Osteocyte (in vitro differentiated cells): ENCODE measurements at regions not wholly inside any gene's neighbourhood (a gene's known extent, or its start where the extent isn't known, plus 50 kb on each side); places are given as distances from the start of the nearest gene placed in this dataset.

Experiments
- DNase-seq: peaks from one replicate; pipeline ENCODE4 v3.0.0; 2021; ENCODE audit warnings: mixed read lengths; ENCODE audit not compliant: unreplicated experiment; ENCODE audit errors: extremely low spot score
- H3K27ac Mint-ChIP-seq: one replicate; pipeline ENCODE4 v1.8.0; 2021; ENCODE audit warnings: mild to moderate bottlenecking, mixed read lengths; ENCODE audit not compliant: unreplicated experiment
- H3K27me3 Mint-ChIP-seq: one replicate; pipeline ENCODE4 v1.8.0; 2021; ENCODE audit warnings: mixed read lengths; ENCODE audit not compliant: unreplicated experiment
- H3K36me3 Mint-ChIP-seq: one replicate; pipeline ENCODE4 v1.8.0; 2021; ENCODE audit warnings: mixed read lengths; ENCODE audit not compliant: unreplicated experiment
- H3K4me1 Mint-ChIP-seq: one replicate; pipeline ENCODE4 v1.8.0; 2021; ENCODE audit warnings: mixed read lengths; ENCODE audit not compliant: unreplicated experiment
- H3K4me3 Mint-ChIP-seq: one replicate; pipeline ENCODE4 v1.8.0; 2021; ENCODE audit warnings: mild to moderate bottlenecking, moderate library complexity, mixed read lengths; ENCODE audit not compliant: unreplicated experiment
- H3K9me3 Mint-ChIP-seq: one replicate; pipeline ENCODE4 v1.8.0; 2021; ENCODE audit warnings: mixed read lengths; ENCODE audit not compliant: unreplicated experiment
- TF ChIP-seq, protein P1 (sequence below): fragments of 200-600 bp; sonication (generic); IDR thresholded peaks from 2 replicates; pipeline ENCODE4 v1.5.0; 2021; ENCODE audit warnings: antibody characterized with exemption, mild to moderate bottlenecking, moderate library complexity

DNA sequence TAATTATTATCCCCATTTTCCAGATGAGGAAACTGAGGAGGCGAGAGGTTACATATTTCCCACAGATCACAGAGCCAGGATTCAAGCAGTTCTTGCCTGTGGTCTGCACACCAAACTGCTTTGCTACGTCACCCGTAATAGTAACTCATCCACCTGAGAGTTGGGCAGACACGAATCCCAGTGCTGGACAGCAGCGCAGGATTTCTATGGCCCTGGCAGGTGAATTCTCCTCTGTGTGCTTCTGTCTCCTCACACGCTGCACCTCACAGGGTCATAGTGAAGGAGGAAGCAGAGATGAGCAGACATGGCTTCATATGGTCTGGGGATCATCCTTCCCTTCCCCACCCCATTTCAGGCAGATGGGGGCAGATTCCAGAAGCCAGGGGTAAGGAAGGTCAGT is 127.0 kb upstream of the LRFN2 start:
- no peaks in the 10 kb centered on the region for H3K9me3 Mint-ChIP-seq
- no peaks in the 10 kb centered on the region for H3K36me3 Mint-ChIP-seq
- no peak for DNase-seq
- no peak overlapping the region for H3K4me3 Mint-ChIP-seq
- peaks cover 16% of the 10 kb centered on the region for H3K27me3 Mint-ChIP-seq
- TF ChIP-seq, protein P1, sequence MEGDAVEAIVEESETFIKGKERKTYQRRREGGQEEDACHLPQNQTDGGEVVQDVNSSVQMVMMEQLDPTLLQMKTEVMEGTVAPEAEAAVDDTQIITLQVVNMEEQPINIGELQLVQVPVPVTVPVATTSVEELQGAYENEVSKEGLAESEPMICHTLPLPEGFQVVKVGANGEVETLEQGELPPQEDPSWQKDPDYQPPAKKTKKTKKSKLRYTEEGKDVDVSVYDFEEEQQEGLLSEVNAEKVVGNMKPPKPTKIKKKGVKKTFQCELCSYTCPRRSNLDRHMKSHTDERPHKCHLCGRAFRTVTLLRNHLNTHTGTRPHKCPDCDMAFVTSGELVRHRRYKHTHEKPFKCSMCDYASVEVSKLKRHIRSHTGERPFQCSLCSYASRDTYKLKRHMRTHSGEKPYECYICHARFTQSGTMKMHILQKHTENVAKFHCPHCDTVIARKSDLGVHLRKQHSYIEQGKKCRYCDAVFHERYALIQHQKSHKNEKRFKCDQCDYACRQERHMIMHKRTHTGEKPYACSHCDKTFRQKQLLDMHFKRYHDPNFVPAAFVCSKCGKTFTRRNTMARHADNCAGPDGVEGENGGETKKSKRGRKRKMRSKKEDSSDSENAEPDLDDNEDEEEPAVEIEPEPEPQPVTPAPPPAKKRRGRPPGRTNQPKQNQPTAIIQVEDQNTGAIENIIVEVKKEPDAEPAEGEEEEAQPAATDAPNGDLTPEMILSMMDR, result no peak
- H3K27ac Mint-ChIP-seq, result no peak overlapping the region
- peaks cover under 1% of the 10 kb centered on the region for H3K4me1 Mint-ChIP-seq

DNA sequence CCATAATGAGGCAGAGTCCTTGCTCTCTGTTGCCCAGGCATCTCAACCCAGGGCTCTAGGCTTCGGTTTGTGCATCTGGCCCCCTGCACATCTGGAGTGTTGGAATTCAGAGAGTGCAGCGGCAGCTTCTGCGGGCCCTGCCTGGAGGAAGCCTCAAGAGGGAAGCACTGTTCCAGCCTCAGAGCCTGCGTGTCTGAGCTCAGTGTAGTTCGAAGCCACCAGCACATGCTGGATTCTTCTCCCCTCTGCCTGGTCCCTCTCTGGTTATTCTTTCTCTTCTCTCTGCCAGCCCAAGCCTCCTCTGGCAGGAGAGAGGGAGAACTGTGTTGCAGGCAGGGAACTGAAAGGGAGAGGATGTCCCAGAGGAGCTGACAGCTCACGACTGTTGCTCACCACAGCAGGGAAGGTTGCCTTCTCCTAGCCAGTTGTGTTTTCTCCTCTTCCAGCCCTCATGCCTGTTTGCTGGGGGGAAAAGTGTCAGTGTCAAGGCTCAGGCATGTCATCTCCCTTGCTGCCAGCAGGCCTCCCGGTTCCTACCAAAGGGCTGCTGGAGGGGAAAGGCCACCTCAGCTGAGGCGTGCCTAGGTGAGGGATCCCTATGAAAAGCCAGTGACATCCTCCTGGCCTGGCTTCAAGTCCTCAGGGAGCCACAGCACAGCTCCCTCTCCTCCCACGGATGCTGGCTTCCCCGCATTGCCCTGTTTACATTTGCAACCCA is 126.0 kb upstream of the LRFN2 start:
- Mint-ChIP-seq H3K27ac (no peak overlapping the region), H3K9me3 (no peaks in the 10 kb centered on the region), H3K36me3 (no peaks in the 10 kb centered on the region), H3K27me3 (peaks cover 16% of the 10 kb centered on the region), H3K4me1 (peaks cover 2% of the 10 kb centered on the region), H3K4me3 (no peak overlapping the region)
- TF ChIP-seq, protein P1, result peak; percentile 39
- no peak for DNase-seq

GRCh38 chr6:40710626-40711330 is 123.6 kb upstream of the LRFN2 start:
- Mint-ChIP-seq H3K27me3 (peaks cover 27% of the 10 kb centered on the region), H3K27ac (no peak overlapping the region), H3K36me3 (no peaks in the 10 kb centered on the region), H3K4me1 (peaks cover 2% of the 10 kb centered on the region), H3K4me3 (no peak overlapping the region), H3K9me3 (peaks cover 8% of the 10 kb centered on the region)
- DNase-seq, result no peak
- TF ChIP-seq, protein P1, result no peak

GRCh38 chr6:40708049-40708448 is 120.9 kb upstream of the LRFN2 start:
- TF ChIP-seq, protein P1, result no peak
- H3K27me3 Mint-ChIP-seq, result peaks cover 25% of the 10 kb centered on the region
- H3K9me3 Mint-ChIP-seq, result peaks cover 8% of the 10 kb centered on the region
- peaks cover 2% of the 10 kb centered on the region for H3K4me1 Mint-ChIP-seq
- no peak overlapping the region for H3K27ac Mint-ChIP-seq
- H3K36me3 Mint-ChIP-seq, result no peaks in the 10 kb centered on the region
- H3K4me3 Mint-ChIP-seq, result no peak overlapping the region
- DNase-seq, result no peak

GRCh38 chr6:40706178-40706577 is 119.0 kb upstream of the LRFN2 start:
- no peak for DNase-seq
- H3K4me1 Mint-ChIP-seq, result peaks cover 2% of the 10 kb centered on the region
- TF ChIP-seq, protein P1, result no peak
- no peaks in the 10 kb centered on the region for H3K36me3 Mint-ChIP-seq
- H3K27ac Mint-ChIP-seq, result no peak overlapping the region
- H3K4me3 Mint-ChIP-seq, result no peak overlapping the region
- peaks cover 8% of the 10 kb centered on the region for H3K9me3 Mint-ChIP-seq
- peaks cover 38% of the 10 kb centered on the region for H3K27me3 Mint-ChIP-seq
